HG02798 (cell line): ENCODE measurements at regions not wholly inside any gene's neighbourhood (a gene's known extent, or its start where the extent isn't known, plus 50 kb on each side); places are given as distances from the start of the nearest gene placed in this dataset.
"Not testable (repeated sequence)": the region's sequence is repeated elsewhere in the genome, so short reads cannot be mapped to it uniquely, and the experiment has no call there.

Source experiments
- ATAC-seq: cut with Tn5 transposase; IDR thresholded peaks from one replicate; pipeline ENCODE4 v1.9.1; 2021; ENCODE audit warnings: mild to moderate bottlenecking; ENCODE audit not compliant: unreplicated experiment, poor library complexity

DNA sequence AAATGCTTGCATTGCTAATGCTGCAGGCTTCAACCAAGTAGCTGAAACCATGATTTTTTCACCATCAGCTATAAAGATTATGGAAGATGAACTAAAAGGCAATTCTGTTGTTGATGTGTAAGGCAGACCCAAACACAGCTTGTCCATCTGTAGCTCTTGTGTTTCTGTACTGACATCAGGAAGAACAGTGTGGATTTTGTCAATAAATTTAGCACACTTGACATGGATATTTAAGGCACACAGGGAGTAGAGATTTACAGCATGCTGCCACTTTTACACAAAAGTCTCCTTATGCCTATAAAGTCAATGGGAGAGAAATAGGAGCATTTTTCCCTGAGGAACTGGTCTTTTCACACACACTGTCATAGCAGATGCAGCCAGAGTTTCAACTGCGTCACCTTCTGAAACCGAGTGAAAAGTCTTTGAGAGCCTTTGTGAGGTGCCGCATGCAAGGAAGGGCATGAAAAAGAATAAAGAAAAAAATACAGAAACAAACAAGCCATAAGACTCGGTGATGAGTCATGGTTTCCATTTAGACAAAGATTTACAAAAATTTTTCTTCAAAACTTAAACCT lies 261.4 kb upstream of the TFAP2D start:
- no peak for ATAC-seq

DNA sequence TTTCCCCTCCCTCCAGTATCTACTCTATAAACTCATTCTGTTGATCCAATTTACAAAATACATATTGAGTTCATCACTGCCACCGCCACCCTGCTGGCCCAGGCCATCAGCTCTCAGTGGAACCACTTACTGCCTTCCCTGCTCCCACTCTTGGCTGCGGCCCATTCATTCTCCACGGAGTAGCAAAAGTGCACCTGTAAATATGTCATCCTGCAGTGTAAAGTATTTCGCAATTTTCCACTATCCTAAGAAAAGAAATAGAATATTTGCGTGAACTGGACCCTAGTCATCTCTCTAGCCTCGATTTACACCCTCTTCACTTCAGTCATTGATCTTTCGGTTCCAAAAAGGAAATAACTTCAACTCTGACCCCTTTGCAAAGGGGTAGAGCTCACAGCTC lies 258.3 kb upstream of the TFAP2D start:
- no peak for ATAC-seq

DNA sequence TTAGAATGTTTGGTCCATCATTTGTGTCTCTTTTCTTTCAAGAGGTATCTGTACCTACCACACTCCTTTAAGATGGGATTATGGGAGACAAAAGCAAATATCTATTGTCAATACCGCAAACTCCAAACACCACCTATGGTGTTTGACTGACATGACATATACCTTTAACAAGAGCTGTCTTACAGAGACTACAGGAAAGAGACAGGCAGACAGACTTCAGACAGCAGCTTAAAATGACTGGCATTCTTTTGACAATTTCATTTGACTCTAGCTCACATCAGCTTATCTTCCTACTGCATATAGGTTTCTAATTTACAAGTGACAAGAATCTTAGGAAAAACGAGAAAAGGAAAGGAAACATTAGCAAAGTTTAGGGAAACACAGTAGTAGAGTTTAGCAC lies 256.0 kb upstream of the TFAP2D start:
- ATAC-seq: no peak

DNA sequence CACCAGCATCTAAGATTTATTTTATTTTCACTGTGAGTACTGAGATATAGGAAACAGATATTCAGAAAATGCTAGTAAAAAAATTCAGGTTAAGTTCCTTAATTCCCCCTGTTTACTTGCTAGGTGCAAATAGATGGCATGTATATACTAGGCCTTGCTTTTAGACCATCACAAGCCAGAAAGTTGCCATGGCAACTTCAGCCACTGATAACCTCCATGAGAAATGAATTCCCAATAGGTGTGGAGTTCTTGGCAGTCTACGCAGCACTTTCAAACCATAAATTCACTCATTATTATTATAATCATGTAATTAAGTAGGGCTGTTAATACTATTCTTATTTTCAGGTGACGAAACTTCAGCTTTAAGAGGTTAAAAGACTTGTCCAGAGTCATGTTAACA lies 251.6 kb upstream of the TFAP2D start:
- ATAC-seq: no peak

DNA sequence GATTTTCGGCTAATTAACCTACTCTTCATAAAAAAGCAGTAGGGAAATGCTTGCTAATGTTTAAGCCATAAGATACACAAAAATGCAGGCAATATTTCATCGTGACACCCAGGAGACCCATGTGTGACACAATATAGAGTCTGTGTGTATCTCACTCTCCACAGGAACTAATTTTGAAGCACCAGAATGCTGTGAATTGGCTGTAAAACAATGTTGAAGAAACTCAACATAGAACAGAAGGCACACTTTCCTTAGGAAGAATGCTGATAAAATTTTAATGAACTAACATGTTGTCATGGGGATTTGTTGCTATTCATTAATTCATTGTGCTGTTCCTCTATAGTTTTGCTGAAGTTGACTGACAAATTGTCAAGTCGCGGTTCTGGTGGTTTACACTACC lies 249.4 kb upstream of the TFAP2D start:
- ATAC-seq: no peak

DNA sequence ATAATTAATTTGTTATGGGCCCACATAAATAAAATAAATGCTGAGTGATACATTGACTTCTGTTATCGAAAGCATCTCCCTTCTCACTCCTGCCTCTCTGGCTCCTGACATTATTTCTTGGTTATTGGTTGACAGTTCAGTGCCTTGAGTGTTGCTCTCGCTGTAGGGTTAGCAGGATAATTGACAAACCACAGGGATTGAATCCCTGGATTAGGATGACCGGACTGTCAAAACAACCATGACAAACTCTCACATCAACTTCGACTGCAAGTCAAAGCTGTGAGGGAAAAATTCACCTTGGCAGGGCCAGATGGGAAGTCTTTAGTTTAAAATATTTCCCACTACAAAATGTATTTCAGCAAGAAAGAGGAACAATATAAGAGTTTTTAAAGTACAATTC lies 245.4 kb upstream of the TFAP2D start:
- ATAC-seq: no peak

DNA sequence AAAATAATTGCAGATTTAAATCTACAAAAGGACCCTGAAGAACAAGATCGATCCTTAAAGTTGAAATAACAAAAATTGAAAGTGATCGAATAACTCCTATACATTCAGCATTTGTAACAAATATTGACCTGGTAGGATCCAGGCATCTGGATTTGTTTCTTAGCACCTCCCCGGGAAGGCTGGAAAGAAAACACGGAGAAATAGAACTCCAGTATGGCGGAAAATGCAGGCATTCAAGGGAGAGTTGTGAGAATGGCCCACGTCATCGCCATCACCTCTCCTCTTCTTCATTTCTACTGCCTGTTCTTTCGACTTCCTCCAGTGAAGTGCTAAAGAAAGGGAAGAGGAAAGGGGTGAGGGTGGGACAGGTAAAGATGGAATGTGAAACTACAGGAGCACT lies 242.3 kb upstream of the TFAP2D start:
- ATAC-seq: no peak

DNA sequence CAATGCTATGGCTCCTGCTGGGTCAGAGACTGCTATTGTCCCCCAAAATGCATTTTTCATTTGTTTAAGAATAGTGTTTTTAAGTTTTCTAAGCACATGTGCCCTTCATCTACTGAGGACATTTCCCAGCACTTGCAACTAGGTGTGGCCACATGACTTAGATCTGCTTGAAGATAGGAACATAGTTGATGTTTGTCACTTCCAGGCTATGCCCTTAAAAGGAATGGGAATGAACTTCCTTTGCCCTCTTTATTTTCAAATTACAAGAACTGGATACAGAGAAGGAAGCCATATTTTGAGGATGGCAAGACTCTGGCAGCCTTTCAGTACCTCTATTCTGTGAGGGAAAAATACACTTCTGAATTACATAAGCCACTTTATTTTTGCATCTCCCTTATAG lies 203.0 kb upstream of the TFAP2D start:
- no peak for ATAC-seq

DNA sequence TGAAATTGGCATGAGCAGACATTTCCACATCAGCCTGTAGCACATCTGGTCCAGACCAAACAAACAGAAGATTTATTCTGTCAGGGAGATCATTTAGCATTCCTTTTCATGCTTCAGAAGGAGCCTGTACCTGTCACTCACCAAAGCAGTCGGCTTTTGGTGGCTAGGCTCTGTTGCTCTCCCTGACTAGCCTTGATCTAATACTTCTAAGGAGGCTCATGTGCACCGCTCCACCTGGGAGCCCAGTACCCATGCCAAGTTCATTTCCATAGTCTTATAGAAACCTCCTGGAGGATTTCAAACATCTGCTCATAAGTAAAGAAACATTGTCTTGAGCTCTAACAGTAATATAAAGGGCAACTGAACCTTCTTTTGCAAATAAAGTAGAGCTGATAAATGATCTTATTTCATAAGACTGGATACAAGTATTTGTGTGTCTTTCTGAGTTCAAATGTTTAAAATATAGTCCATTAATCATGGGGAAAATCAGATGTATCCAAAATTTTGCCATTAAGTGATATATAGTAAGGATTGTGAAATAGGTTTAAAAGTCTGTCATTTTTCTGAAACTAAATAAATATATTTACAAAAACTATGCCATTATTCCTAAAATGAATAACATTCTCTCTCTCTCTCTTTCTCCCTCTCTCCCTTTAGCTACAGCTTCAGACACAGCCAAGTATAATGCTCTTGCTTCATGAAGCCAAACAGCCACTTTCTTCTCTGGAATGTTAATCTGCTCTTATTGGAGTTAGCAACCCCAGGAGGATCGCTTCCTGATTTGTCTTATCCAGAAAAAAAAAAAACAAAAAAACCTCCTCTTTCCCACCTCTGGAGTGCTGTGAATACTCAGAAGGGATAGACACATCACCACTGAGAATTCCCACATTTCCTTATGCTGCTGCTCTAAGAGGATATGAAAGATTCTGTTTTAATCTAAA lies 192.7 kb upstream of the TFAP2D start:
- ATAC-seq: no peak

DNA sequence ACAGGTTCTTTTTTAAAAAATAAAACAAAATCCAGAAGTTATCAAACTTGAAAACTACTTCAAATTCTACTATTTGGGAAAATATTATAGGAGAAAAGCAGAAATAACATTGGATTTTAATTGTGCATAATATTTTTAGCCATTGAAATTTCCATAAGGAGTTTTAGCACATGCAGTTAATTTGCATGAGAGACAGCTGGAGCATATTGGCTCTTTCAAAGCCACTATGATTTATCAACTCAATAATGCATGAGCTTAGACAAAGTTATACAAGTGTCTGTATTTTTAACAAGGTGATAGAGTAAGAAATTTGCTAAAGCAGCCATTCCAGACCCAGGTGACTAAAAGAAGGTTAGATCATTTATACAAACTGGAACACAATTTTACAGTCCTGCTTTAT lies 189.0 kb upstream of the TFAP2D start:
- no peak for ATAC-seq

DNA sequence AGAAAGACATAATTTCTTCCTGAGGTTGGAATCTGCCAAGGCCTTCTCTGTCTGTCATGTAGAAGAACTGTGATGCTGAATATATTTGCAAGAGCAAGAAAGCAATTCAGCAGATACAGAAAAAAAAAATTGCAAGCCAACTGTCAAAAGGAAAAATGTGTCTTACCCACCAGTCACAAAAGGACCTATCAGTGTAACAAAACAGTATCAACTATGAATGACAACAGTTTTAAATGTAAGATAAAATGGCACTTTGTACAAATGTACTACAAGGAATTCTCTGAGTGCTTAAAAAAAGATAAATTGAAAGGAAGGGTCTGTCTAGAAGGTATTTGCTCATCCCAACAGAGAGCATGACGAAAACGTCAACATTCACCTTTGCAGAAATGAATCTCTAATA lies 185.3 kb upstream of the TFAP2D start:
- no peak for ATAC-seq

DNA sequence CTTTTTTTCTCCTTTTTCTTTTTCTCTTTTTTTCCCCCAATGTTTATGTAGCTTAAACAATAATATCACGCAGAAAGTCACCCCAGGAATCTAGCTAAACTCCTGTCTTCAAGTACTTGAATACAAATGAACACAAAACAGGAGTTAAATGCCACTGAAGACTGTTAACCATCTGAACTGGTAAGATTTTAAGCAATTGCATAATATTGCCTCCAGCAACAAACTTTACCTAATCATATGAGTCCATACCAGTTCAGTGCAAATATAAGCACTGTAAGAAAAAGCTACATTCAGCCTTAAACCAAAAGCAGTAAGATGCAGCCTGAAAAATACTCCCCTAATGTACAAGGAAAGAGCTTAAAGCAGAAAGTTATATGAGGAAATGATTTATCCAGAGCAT lies 173.9 kb upstream of the TFAP2D start:
- no peak for ATAC-seq

DNA sequence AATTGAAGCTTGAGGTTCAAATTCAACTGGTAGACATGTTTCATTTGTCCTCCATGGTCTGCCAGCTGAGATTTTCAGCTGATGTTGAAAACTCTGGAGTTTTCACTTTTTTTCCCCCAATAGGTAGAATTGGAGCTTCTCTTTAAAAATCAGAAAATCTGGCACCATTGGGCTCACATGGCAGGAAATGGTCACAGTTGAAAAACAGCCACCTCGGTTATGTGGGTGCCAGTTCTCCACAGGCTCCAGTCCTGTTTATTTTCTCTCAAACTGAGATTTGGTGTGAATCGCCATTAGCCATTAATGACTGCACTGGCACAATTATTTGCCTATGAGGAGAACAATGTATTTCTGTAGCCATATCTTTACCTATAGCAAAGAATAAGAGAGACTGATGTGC lies 171.4 kb upstream of the TFAP2D start:
- no peak for ATAC-seq

DNA sequence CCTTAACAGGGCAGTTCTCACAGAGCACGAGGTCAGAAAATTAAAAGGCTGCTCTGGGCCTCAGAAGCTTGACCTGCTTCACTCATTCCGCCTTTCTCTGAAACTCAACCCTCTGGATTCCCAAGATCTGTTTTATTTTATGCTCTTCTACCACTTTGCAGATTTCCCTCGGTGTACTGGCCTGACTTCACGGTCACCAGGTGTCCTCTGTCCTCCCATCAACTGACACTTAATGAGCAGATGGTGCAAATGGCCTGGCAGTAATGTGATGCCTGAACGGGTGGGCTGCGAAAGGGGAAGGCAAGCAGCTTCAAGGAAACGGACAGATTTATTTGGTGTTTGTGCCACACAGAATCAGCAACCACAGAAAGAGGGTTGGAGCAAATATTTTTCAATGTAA lies 169.7 kb upstream of the TFAP2D start:
- ATAC-seq: no peak

DNA sequence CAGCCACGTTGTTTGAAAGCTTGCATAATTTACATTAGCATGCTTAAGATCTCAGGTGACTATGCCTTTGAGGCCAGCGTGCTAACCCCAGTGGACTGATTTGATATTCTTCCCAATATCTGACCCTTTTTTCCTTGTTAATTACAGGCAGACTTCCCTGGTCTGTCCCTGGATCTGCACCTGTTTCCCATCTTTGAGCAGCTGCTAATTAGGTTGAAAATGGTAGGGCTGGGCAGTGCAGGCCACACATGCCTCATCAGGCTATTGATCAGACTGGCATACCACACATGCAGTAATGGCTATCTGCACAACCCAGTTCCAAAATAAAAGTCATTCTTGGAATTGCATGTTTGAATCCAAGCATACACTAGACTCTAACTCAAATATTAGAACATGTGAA lies 164.3 kb upstream of the TFAP2D start:
- ATAC-seq: no peak

DNA sequence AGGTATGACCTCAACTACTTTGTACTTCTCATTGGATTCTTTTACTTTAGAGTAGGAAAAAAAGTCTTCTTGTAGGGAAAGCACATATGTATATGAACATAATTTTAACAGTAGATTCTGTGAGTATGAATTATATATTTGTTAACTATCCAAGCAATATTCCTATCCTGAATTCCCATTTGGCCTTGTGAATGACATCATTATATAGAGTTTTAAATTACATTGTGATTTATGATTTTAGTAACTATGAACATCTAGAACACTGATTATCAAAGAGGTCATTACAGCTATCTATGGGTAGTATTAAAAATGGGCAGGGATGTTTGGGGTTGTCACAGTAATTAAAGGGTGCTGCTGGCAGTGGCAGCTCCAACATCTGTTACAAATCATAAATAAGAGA lies 163.9 kb upstream of the TFAP2D start:
- no peak for ATAC-seq

DNA sequence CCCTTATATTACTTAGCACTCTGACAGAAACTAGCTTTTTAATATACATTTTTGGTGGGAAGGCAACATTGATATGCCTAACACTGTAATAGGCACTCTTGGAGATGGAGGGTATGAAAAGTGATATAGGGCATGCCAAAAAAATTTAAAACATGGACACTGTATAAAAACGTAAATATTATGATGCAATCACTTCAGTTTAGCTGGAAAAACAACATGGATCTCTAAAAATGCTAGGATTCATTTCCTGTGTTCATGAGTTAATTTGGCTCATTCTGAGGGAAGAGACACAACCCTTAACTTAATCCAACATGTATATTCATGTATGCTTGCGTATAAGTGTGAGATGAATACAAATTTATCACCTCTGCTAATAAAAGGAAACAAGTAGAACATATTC lies 157.3 kb upstream of the TFAP2D start:
- no peak for ATAC-seq

DNA sequence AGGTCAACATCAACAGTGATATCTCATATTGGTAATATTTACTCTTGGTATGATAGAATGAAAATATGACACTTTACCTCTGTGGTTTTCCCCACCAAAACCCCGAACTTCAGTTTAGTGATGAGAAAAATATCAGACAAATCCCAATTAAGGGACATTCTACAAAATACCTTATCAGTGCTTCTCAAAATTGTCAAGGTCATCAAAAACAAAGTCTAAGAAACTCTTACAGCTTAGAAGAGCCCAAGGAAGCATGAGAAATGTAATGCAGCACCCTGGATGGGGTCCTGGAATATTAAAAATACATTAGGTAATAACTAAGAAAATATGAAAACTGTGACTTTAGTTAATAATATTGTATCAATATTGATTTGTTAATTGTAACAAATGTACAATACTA lies 148.3 kb upstream of the TFAP2D start:
- ATAC-seq: no peak

DNA sequence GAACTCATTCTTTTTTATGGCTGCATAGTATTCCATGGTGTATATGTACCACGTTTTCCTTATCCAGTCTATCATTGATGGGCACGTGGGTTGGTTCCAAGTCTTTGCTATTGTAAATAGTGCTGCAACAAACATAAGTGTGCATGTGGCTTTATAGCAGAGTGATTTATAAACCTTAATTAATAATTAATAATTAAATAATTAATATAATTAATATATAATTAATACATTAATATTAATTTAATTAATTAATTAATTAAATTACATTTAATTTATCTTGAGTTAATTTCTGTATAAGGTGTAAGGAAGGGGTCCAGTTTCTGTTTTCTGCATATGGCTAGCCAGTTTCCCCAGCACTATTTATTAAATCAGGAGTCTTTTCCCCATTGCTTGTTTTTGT lies 142.1 kb upstream of the TFAP2D start:
- ATAC-seq: not testable (repeated sequence)

DNA sequence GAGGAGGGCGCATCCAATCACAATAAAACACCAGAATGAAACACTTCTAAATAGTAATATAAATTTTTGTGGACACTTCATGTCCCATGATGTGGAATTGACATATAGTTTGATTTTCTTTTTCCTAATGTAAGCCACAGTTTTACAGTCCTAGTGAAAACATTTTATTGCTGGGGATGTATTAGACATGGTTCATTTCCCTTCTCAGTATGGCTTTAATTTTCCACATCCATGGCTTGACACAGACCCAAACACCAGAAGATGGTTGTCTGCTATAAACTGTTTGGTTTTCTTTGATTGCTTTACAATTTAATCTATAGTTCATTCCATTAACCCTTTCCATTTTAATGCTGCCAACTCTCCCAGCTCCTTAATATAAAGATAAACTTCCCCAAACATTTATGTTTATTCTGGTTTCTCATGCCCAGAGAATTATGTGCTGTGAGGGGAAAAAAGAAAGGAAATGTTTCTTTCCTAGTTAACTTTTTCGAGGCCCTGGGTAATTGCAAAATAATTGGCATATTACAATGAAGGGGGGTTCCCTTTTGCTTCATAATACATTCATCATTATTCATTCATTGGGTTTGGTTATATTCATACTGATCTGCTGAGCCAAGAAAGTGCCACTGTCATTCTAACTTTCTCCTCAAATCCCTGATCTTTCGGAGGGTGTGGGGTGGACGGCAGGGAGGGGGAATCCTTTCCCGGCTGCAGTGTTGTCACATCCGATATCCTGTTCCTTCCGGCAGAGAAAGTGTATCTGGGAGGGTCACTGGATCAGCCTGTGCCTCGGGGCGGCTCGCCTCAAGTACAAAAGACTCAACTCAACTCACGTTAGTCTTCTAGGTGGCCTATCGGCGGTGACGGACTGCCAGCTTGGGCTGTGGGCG lies 127.6 kb upstream of the TFAP2D start:
- ATAC-seq: no peak

DNA sequence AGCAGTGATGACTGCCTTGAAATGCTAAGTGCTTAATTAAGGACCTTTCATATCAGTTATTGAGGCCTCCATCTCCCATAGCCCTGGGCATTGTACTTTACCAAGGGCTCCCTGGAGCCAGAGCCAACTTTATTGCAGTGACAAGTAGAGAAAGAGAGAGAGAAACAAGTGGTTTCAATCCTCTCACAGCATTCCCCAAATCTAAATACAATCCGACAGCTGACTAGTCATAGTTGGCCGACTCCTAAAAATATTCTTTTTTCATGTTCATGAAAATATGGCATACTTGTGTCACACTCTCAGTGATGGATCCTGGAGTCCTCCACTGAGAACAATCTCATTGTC lies 127.0 kb upstream of the TFAP2D start:
- no peak for ATAC-seq
